ENCODE measurements at regions not wholly inside any gene's neighbourhood (a gene's known extent, or its start where the extent isn't known, plus 50 kb on each side); places are given as distances from the start of the nearest gene placed in this dataset.

DNA sequence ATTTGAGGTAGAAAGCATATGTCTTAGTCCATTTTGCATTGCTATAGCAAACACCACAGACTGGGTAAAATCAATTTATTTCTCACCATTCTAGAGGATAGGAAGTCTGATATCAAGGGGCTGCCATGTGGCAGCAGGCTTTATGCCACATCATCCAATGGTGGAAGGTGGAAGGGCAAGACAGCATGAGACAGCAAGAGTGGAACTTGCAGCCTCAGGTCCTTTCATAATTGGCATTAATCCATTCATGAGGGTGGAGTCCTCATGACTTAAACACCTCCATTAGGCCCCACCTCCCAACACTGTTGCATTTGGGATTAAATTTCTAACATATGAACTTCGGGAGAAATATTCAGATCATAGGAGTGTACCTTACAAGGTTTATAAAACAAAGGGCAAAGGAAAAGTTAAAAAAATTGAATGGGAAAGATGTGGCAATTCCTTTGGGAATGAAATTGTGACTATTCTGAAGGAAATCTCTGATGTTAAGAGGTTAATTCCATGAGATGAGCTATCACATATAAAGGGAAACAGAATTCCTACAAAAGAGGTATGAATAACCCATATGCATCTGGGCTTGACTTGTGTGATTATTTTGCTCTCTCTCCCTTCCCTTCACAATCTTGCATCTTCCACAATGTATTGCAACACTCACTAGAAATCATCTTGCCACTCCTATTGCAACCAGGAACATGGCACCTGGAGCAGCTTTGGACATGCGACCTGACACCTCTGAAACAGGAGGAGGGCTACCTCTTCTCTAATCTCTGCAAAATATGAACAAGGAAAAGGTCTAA, 507.8 kb downstream of the EPHA4 start:
- TF ChIP-seq, protein P1, sequence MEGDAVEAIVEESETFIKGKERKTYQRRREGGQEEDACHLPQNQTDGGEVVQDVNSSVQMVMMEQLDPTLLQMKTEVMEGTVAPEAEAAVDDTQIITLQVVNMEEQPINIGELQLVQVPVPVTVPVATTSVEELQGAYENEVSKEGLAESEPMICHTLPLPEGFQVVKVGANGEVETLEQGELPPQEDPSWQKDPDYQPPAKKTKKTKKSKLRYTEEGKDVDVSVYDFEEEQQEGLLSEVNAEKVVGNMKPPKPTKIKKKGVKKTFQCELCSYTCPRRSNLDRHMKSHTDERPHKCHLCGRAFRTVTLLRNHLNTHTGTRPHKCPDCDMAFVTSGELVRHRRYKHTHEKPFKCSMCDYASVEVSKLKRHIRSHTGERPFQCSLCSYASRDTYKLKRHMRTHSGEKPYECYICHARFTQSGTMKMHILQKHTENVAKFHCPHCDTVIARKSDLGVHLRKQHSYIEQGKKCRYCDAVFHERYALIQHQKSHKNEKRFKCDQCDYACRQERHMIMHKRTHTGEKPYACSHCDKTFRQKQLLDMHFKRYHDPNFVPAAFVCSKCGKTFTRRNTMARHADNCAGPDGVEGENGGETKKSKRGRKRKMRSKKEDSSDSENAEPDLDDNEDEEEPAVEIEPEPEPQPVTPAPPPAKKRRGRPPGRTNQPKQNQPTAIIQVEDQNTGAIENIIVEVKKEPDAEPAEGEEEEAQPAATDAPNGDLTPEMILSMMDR (IDR thresholded peaks at IDR 0.05; ENCODE audit: insufficient read depth, missing control alignments), result no peak
- no peak for DNase-seq (ENCODE audit: insufficient read length, low spot score)
- no peak for FAIRE-seq

GRCh38 chr2:221064880-221065279, 507.2 kb downstream of the EPHA4 start:
- TF ChIP-seq, protein P1 (IDR thresholded peaks at IDR 0.05; ENCODE audit: insufficient read depth, missing control alignments), result no peak
- FAIRE-seq (no peak), DNase-seq (ENCODE audit: insufficient read length, low spot score) (no peak)

- FAIRE-seq, result no peak
- TF ChIP-seq, protein P1 (IDR thresholded peaks at IDR 0.05; ENCODE audit: insufficient read depth, missing control alignments), result no peak
- no peak for DNase-seq (ENCODE audit: insufficient read length, low spot score)
Observed at GRCh38 chr2:221068123-221068522, 504.0 kb downstream of the EPHA4 start.

DNA sequence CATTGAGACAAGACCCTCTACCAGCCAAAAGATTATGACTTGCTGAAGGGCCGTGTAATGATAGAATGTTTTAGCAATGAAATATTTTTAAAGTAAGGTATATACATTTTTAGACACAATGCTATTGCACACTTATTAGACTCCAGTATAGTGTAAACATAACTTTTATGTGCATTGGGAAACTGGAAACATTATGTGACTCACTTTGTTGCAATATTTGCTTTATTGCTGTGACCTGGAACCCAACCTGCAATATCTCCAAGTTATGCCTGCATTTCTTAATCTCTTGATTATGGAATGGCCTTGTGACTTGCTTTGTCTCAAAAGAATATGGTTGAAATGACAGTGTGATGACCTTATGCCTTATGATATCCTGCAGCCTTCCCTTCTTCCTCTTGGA, 502.0 kb downstream of the EPHA4 start:
- DNase-seq (ENCODE audit: insufficient read length, low spot score) (no peak), FAIRE-seq (no peak)
- TF ChIP-seq, protein P1 (IDR thresholded peaks at IDR 0.05; ENCODE audit: insufficient read depth, missing control alignments), result no peak

DNA sequence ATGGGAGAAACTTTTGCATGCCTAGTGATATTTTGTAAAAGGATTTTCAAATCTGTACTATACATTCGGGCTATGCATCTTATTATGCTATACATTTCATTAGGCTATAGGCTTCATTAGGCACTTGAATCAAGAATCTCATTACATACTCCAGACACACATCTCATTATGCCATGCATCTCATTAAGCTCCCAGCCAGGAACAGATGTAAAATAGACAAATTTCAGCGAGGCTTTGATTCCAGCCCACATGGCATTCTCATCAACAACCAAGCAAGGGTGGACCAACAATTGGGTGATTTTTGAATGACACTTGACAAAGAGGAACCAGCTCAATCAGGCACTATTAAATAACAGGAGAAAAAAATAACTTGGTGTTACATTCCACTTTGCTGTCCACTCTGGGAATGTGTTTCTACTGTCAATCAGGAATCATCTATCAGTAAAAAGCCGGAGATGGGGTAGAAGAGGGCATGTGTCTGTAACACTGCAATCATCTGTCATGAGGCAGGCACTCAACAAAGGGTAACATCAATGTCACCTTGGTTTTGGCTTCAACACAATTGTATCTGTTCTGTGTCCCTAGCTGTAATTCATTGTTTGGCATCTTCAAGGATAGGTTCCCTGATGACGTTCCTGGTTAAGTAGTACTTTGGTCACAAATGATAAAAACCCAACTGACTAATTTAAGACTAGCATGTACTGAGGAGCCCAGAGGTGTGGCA, 498.6 kb downstream of the EPHA4 start:
- TF ChIP-seq, protein P1 (IDR thresholded peaks at IDR 0.05; ENCODE audit: insufficient read depth, missing control alignments), result no peak
- FAIRE-seq (no peak), DNase-seq (ENCODE audit: insufficient read length, low spot score) (no peak)

DNA sequence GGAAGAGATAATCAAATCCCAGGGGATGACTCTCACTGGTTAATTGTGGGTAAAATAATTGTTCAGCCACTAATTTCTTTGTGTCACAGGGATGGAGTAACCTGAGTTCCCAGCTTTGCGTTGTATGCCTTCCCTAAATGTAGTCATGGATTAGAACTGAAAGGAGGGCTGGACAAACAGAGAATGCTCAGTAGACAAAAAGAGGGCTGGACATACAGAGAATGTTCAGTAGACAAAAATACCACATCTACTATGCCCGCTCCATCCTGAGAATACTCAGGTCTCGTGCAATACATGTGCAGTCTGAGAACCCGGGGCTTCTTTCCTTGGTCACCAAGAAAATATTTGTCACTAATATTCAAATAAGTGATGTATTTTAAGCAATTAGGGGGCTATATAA, 497.9 kb downstream of the EPHA4 start:
- DNase-seq (ENCODE audit: insufficient read length, low spot score), result no peak
- TF ChIP-seq, protein P1 (IDR thresholded peaks at IDR 0.05; ENCODE audit: insufficient read depth, missing control alignments), result no peak
- FAIRE-seq, result no peak

DNA sequence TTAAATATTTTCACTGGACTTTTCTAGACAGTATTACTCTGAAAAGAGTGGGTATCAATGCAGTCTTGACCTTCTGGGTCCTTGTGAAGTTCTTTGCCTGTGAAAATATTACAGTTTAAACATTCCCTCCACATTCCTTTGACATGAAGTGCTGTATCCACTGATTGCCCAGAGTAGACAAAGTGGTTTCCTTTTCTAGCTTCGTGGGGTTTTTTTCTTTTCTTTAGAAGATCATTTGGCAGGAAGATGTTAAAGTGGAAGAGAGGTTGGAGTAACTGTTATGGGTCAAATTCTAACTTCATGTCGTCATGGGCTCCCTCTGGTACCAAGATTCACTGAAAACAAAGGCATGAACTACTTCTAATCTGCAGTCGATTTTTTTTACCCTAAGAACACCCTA, 496.9 kb downstream of the EPHA4 start:
- DNase-seq (ENCODE audit: insufficient read length, low spot score), result no peak
- TF ChIP-seq, protein P1 (IDR thresholded peaks at IDR 0.05; ENCODE audit: insufficient read depth, missing control alignments), result no peak
- no peak for FAIRE-seq
